Smooth muscle cell (in vitro differentiated cells): ENCODE measurements at regions not wholly inside any gene's neighbourhood (a gene's known extent, or its start where the extent isn't known, plus 50 kb on each side); places are given as distances from the start of the nearest gene placed in this dataset.

ENCODE experiments used
- DNase-seq: peaks from one replicate; lab custom pipeline; 2025; ENCODE audit not compliant: unreplicated experiment; lab: John Stamatoyannopoulos, UW
- H2AFZ ChIP-seq: fragments of 200-600 bp; sonication (generic); 2 replicates; pipeline ENCODE4 v1.6.0; 2016; ENCODE audit warnings: antibody characterized with exemption, low read depth, mild to moderate bottlenecking
- H3F3A ChIP-seq: fragments of 200-600 bp; sonication (generic); 2 replicates; pipeline ENCODE4 v1.6.0; 2017; ENCODE audit warnings: antibody characterized with exemption, low read depth
- H3K27ac ChIP-seq: fragments of 200-600 bp; sonication (generic); 2 replicates; pipeline ENCODE4 v1.5.1; 2016; ENCODE audit warnings: low read depth, mild to moderate bottlenecking
- H3K27me3 ChIP-seq: fragments of 200-600 bp; sonication (generic); 2 replicates; pipeline ENCODE4 v1.6.1; 2016; ENCODE audit warnings: low read depth, mild to moderate bottlenecking
- H3K36me3 ChIP-seq: fragments of 200-600 bp; sonication (generic); 2 replicates; pipeline ENCODE4 v1.5.1; 2016; ENCODE audit warnings: low read depth
- H3K4me1 ChIP-seq: fragments of 200-600 bp; sonication (generic); 2 replicates; pipeline ENCODE4 v1.5.1; 2016; ENCODE audit warnings: low read depth
- H3K4me2 ChIP-seq: fragments of 200-600 bp; sonication (generic); 2 replicates; pipeline ENCODE4 v1.6.0; 2016; ENCODE audit warnings: mild to moderate bottlenecking
- H3K4me3 ChIP-seq: fragments of 200-600 bp; sonication (generic); 2 replicates; pipeline ENCODE4 v1.5.1; 2016; ENCODE audit warnings: mild to moderate bottlenecking
- H3K79me2 ChIP-seq: fragments of 200-600 bp; sonication (generic); 2 replicates; pipeline ENCODE4 v1.6.0; 2016; ENCODE audit warnings: low read depth, mild to moderate bottlenecking
- H3K9ac ChIP-seq: fragments of 200-600 bp; sonication (generic); 2 replicates; pipeline ENCODE4 v1.6.0; 2016; ENCODE audit warnings: low read depth
- H3K9me3 ChIP-seq: fragments of 200-600 bp; sonication (generic); replicated peaks from 2 replicates; pipeline ENCODE4 v1.5.1; 2016; ENCODE audit warnings: low read depth
- H4K20me1 ChIP-seq: fragments of 200-600 bp; sonication (generic); 2 replicates; pipeline ENCODE4 v1.6.0; 2016; ENCODE audit warnings: low read depth
- WGBS: methylation state at CpG from one replicate; pipeline ENCODE4 v1.1.7; 2016; ENCODE audit warnings: low lambda C conversion rate; 5-methylcytosine and 5-hydroxymethylcytosine counted together
- TF ChIP-seq, protein P1 (sequence below): fragments of 200-600 bp; sonication (generic); IDR thresholded peaks from 2 replicates; pipeline ENCODE4 v1.5.1; 2017; ENCODE audit warnings: borderline replicate concordance, mild to moderate bottlenecking, antibody characterized with exemption; ENCODE audit not compliant: insufficient read depth, poor library complexity, severe bottlenecking

DNA sequence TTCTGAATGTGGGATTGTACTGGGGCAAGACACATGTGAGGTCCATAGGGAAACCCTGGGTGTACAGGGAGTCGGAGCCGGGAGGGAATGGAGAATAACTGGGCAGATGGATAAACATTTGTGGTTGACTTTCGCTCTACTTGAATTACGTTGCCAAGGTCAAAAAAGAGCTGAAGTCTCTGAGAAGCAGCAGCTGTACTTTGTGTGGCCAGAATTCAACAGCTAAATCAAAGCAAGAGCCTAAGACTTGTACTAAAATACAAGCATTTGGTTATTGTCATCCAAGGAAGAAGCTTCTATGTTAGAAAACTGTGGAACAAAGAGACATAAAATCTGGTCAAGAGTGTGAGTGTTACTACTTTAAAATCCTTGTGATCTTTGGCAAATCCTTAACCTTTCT is 457.2 kb downstream of the ARL4A start:
- Histone ChIP-seq H3K9me3 (no peaks in the 10 kb centered on the region), H3K9ac (no peak overlapping the region), H3K4me2 (no peak overlapping the region), H2AFZ (peak overlapping the region; percentile 16), H4K20me1 (no peaks in the 10 kb centered on the region), H3K4me3 (no peak overlapping the region), H3K79me2 (no peaks in the 10 kb centered on the region), H3K27ac (no peak overlapping the region), H3F3A (no peaks in the 10 kb centered on the region), H3K36me3 (no peaks in the 10 kb centered on the region), H3K4me1 (no peaks in the 10 kb centered on the region), H3K27me3 (no peaks in the 10 kb centered on the region)
- 67% methylated on average over 4 of the region's 4 CpGs for whole genome bisulfite sequencing
- TF ChIP-seq, protein P1, sequence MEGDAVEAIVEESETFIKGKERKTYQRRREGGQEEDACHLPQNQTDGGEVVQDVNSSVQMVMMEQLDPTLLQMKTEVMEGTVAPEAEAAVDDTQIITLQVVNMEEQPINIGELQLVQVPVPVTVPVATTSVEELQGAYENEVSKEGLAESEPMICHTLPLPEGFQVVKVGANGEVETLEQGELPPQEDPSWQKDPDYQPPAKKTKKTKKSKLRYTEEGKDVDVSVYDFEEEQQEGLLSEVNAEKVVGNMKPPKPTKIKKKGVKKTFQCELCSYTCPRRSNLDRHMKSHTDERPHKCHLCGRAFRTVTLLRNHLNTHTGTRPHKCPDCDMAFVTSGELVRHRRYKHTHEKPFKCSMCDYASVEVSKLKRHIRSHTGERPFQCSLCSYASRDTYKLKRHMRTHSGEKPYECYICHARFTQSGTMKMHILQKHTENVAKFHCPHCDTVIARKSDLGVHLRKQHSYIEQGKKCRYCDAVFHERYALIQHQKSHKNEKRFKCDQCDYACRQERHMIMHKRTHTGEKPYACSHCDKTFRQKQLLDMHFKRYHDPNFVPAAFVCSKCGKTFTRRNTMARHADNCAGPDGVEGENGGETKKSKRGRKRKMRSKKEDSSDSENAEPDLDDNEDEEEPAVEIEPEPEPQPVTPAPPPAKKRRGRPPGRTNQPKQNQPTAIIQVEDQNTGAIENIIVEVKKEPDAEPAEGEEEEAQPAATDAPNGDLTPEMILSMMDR: no peak
- DNase-seq: no peak

DNA sequence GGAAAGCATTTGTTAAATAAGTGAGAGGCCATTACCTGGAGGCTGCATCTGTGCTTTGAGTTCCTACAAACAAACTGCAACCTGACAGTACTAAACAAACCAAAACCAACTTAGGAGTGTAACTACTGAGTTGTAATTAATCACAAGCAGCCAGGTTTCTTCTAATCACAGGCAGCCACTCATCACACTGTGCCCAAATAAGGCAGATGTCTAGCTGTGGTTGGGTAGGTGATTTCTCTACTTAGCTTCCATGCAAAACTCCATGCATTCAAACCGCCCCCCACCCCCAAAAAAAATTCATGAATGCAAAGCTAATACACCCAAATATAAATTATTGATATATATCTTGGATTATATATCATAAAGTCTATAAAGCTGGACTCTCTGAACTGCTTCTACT is 461.1 kb downstream of the ARL4A start:
- no peaks in the 10 kb centered on the region for H3K79me2 ChIP-seq
- H3K4me2 ChIP-seq: no peak overlapping the region
- TF ChIP-seq, protein P1: no peak
- no peaks in the 10 kb centered on the region for H3K4me1 ChIP-seq
- H3K9ac ChIP-seq: no peak overlapping the region
- WGBS: 65% methylated on average over 1 of the region's 1 CpG
- H3F3A ChIP-seq: no peaks in the 10 kb centered on the region
- H3K27ac ChIP-seq: no peak overlapping the region
- no peaks in the 10 kb centered on the region for H3K9me3 ChIP-seq
- H3K27me3 ChIP-seq: no peaks in the 10 kb centered on the region
- no peak overlapping the region for H2AFZ ChIP-seq
- H3K4me3 ChIP-seq: no peak overlapping the region
- no peaks in the 10 kb centered on the region for H3K36me3 ChIP-seq
- no peak for DNase-seq
- no peaks in the 10 kb centered on the region for H4K20me1 ChIP-seq

DNA sequence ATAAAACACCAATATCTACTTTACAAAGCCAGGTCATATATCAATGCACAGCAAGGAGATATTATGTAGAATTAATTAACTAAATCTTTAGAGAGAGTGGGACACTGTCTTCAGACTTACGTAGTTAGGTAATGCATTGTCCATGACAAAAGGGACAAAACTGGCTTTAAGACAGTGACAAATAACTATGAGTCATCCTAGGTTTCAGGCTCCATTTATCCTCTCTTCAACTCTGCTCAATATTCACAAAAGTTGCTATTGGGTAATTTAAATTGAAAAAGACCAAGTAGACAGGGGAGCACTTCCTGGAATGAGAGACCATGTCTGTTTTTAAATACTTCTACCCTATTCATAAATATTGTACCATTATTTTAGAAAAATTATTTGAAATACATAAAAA is 464.5 kb downstream of the ARL4A start:
- H3K9me3 ChIP-seq: no peaks in the 10 kb centered on the region
- peak overlapping the region; percentile 3 for H3K27ac ChIP-seq
- no peaks in the 10 kb centered on the region for H4K20me1 ChIP-seq
- H2AFZ ChIP-seq: peak overlapping the region; percentile 1
- H3K4me3 ChIP-seq: no peak overlapping the region
- H3K79me2 ChIP-seq: no peaks in the 10 kb centered on the region
- no peaks in the 10 kb centered on the region for H3F3A ChIP-seq
- no peaks in the 10 kb centered on the region for H3K4me1 ChIP-seq
- H3K9ac ChIP-seq: no peak overlapping the region
- H3K4me2 ChIP-seq: peak overlapping the region; percentile 12
- no peak for DNase-seq
- no peaks in the 10 kb centered on the region for H3K27me3 ChIP-seq
- TF ChIP-seq, protein P1: no peak
- H3K36me3 ChIP-seq: no peaks in the 10 kb centered on the region
- 62% methylated on average over 1 of the region's 1 CpG for WGBS

DNA sequence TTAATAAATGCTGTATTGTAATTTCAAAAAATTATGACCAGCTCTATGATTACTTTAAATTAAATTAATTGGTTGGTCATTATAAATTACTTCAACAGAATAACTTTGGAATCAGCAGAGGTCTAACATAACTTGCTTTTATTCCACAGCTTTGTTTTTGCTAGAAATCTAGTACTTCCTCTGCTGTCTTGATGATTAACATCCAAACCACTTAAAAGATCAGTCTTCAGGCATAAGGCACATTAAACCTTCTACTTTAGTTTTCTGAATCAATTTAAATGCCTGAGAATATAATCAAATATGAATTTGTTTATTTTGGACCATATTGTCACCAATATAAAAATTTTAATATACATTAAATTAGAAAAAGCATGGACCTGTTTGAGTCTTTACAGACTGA is 465.3 kb downstream of the ARL4A start:
- H3K27me3 ChIP-seq: no peaks in the 10 kb centered on the region
- H2AFZ ChIP-seq: no peak overlapping the region
- TF ChIP-seq, protein P1: no peak
- H3K4me3 ChIP-seq: no peak overlapping the region
- H3K36me3 ChIP-seq: no peaks in the 10 kb centered on the region
- no peak for DNase-seq
- peak overlapping the region; percentile 3 for H3K27ac ChIP-seq
- peak overlapping the region; percentile 12 for H3K4me2 ChIP-seq
- no peaks in the 10 kb centered on the region for H3F3A ChIP-seq
- H4K20me1 ChIP-seq: no peaks in the 10 kb centered on the region
- H3K9ac ChIP-seq: no peak overlapping the region
- H3K79me2 ChIP-seq: no peaks in the 10 kb centered on the region
- H3K4me1 ChIP-seq: no peaks in the 10 kb centered on the region
- H3K9me3 ChIP-seq: no peaks in the 10 kb centered on the region
